Stomach (tissue), 4 donors: ENCODE measurements at regions not wholly inside any gene's neighbourhood (a gene's known extent, or its start where the extent isn't known, plus 50 kb on each side); places are given as distances from the start of the nearest gene placed in this dataset.

Experiments used
- POLR2A ChIP-seq, 4 donors: fragments of 450-650 bp; IDR thresholded peaks; one replicate each; pipeline ENCODE4 v1.6.1; 2016; ENCODE audit warnings: antibody characterized with exemption in 4 of 4, control low read depth in 2 of 4, mild to moderate bottlenecking in 1 of 4, moderate library complexity in 1 of 4
- POLR2AphosphoS5 ChIP-seq, 3 donors: sonication (generic); formaldehyde crosslinking; IDR thresholded peaks; one replicate each; pipeline ENCODE4 v1.6.1; 2016; ENCODE audit warnings: antibody characterized with exemption in 3 of 3
- TF ChIP-seq, protein P1 (sequence below), 7 experiments: fragments of 450-650 bp in 4 of 7; fragments of 200-600 bp in 3 of 7; sonication (generic) in 3 of 7; IDR thresholded peaks; one replicate each; pipeline ENCODE4 v1.5.1; 2016 to 2019; ENCODE audit warnings: antibody characterized with exemption in 7 of 7, control low read depth in 2 of 7, mild to moderate bottlenecking in 1 of 7

DNA sequence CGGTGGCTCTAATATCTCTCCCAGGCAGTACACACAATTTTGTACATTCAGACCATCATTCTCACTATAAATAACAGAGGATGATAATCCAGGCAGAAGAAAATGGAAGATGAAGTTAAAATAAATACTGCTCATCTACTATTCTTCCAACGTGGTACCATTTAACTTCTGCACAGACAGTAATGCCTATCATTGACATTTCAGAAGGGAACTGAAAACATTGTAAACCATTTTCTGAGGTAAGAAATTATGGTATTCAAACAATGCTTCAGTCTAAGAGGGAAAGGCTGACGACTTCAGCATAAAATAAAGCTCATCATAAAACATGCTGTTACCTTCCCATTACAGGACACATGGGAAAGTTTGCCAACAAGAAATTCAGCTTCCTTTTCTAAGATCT lies 814.4 kb downstream of the NR4A2 start:
- TF ChIP-seq, protein P1, sequence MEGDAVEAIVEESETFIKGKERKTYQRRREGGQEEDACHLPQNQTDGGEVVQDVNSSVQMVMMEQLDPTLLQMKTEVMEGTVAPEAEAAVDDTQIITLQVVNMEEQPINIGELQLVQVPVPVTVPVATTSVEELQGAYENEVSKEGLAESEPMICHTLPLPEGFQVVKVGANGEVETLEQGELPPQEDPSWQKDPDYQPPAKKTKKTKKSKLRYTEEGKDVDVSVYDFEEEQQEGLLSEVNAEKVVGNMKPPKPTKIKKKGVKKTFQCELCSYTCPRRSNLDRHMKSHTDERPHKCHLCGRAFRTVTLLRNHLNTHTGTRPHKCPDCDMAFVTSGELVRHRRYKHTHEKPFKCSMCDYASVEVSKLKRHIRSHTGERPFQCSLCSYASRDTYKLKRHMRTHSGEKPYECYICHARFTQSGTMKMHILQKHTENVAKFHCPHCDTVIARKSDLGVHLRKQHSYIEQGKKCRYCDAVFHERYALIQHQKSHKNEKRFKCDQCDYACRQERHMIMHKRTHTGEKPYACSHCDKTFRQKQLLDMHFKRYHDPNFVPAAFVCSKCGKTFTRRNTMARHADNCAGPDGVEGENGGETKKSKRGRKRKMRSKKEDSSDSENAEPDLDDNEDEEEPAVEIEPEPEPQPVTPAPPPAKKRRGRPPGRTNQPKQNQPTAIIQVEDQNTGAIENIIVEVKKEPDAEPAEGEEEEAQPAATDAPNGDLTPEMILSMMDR (IDR thresholded peaks at IDR 0.05): no peak
- TF ChIP-seq POLR2AphosphoS5 (IDR thresholded peaks at IDR 0.05) (no peak), POLR2A (IDR thresholded peaks at IDR 0.05) (no peak)
